HG02852 (cell line): ENCODE measurements at regions not wholly inside any gene's neighbourhood (a gene's known extent, or its start where the extent isn't known, plus 50 kb on each side); places are given as distances from the start of the nearest gene placed in this dataset.
"Not testable (repeated sequence)": the region's sequence is repeated elsewhere in the genome, so short reads cannot be mapped to it uniquely, and the experiment has no call there.

Experiments
- ATAC-seq: cut with Tn5 transposase; IDR thresholded peaks from one replicate; pipeline ENCODE4 v1.9.1; 2021; ENCODE audit warnings: mild to moderate bottlenecking, moderate library complexity; ENCODE audit not compliant: unreplicated experiment

- no peak for ATAC-seq
Measured at GRCh38 chr22:48736593-48737460, 1090.8 kb downstream of the BRD1 start.

GRCh38 chr22:48734961-48735360 is 1092.7 kb downstream of the BRD1 start:
- no peak for ATAC-seq

- ATAC-seq = no peak
Measured at GRCh38 chr22:48734359-48734758, 1093.3 kb downstream of the BRD1 start.

- no peak for ATAC-seq
Measured at GRCh38 chr22:48729499-48730171, 1098.0 kb downstream of the BRD1 start.

GRCh38 chr22:48727454-48728058 is 1100.1 kb downstream of the BRD1 start:
- no peak for ATAC-seq

- ATAC-seq = no peak
Measured at GRCh38 chr22:48724899-48725298, 1102.8 kb downstream of the BRD1 start.

- no peak for ATAC-seq
Measured at GRCh38 chr22:48722661-48723060, 1105.0 kb downstream of the BRD1 start.

- ATAC-seq = no peak
Measured at GRCh38 chr22:48721395-48721669, 1106.3 kb downstream of the BRD1 start.

- ATAC-seq = no peak
Measured at GRCh38 chr22:48720662-48721394, 1106.8 kb downstream of the BRD1 start.

- ATAC-seq = no peak
Measured at GRCh38 chr22:48719978-48720661, 1107.6 kb downstream of the BRD1 start.

GRCh38 chr22:48718818-48719500 is 1108.7 kb downstream of the BRD1 start:
- no peak for ATAC-seq

- no peak for ATAC-seq
Measured at GRCh38 chr22:48717883-48718817, 1109.5 kb downstream of the BRD1 start.

- no peak for ATAC-seq
Measured at GRCh38 chr22:48717076-48717810, 1110.4 kb downstream of the BRD1 start.

GRCh38 chr22:48716154-48716553 is 1111.5 kb downstream of the BRD1 start:
- not testable (repeated sequence) for ATAC-seq

- ATAC-seq = no peak
Measured at GRCh38 chr22:48715511-48715910, 1112.2 kb downstream of the BRD1 start.

- no peak for ATAC-seq
Measured at GRCh38 chr22:48714231-48714630, 1113.4 kb downstream of the BRD1 start.

GRCh38 chr22:48713272-48714205 is 1114.1 kb downstream of the BRD1 start:
- no peak for ATAC-seq
